ENCODE measurements at regions not wholly inside any gene's neighbourhood (a gene's known extent, or its start where the extent isn't known, plus 50 kb on each side); places are given as distances from the start of the nearest gene placed in this dataset.
"Not testable (repeated sequence)": the region's sequence is repeated elsewhere in the genome, so short reads cannot be mapped to it uniquely, and the experiment has no call there.

- H3K9ac ChIP-seq (ENCODE audit: low read length): no peak overlapping the region
- no peaks in the 10 kb centered on the region for H3K36me3 ChIP-seq (ENCODE audit: low read length)
- H3F3A ChIP-seq (ENCODE audit: insufficient read depth): no peaks in the 10 kb centered on the region
- H2AFZ ChIP-seq (ENCODE audit: low read depth, low read length, severe bottlenecking): no peak overlapping the region
- no peaks in the 10 kb centered on the region for H3K9me2 ChIP-seq (replicated peaks; ENCODE audit: insufficient read depth, low read length)
- H3K27me3 ChIP-seq (ENCODE audit: low read length): no peaks in the 10 kb centered on the region
- no peak overlapping the region for H3K4me3 ChIP-seq (ENCODE audit: insufficient read depth, low read length, poor library complexity, severe bottlenecking)
- H3K4me2 ChIP-seq (ENCODE audit: low read depth, low read length, poor library complexity, severe bottlenecking): no peak overlapping the region
- no peaks in the 10 kb centered on the region for H4K20me1 ChIP-seq (ENCODE audit: low read depth, low read length)
- TF ChIP-seq, protein P1, sequence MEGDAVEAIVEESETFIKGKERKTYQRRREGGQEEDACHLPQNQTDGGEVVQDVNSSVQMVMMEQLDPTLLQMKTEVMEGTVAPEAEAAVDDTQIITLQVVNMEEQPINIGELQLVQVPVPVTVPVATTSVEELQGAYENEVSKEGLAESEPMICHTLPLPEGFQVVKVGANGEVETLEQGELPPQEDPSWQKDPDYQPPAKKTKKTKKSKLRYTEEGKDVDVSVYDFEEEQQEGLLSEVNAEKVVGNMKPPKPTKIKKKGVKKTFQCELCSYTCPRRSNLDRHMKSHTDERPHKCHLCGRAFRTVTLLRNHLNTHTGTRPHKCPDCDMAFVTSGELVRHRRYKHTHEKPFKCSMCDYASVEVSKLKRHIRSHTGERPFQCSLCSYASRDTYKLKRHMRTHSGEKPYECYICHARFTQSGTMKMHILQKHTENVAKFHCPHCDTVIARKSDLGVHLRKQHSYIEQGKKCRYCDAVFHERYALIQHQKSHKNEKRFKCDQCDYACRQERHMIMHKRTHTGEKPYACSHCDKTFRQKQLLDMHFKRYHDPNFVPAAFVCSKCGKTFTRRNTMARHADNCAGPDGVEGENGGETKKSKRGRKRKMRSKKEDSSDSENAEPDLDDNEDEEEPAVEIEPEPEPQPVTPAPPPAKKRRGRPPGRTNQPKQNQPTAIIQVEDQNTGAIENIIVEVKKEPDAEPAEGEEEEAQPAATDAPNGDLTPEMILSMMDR (IDR thresholded peaks at IDR 0.05; ENCODE audit: insufficient read depth, low read length, poor library complexity, severe bottlenecking): no peak
- TF ChIP-seq EZH2phosphoT487 (conservative IDR thresholded peaks at IDR 0.05; ENCODE audit: low read length): no peak
- no peaks in the 10 kb centered on the region for H3K9me3 ChIP-seq (ENCODE audit: insufficient read depth, low read length)
- H3K27ac ChIP-seq (ENCODE audit: low read depth, low read length): no peak overlapping the region
- no peaks in the 10 kb centered on the region for H3K79me2 ChIP-seq (ENCODE audit: insufficient read depth, low read length)
These were observed 75.8 kb upstream of the SLC38A4 start for GRCh38 chr12:46901464-46902205.

DNA sequence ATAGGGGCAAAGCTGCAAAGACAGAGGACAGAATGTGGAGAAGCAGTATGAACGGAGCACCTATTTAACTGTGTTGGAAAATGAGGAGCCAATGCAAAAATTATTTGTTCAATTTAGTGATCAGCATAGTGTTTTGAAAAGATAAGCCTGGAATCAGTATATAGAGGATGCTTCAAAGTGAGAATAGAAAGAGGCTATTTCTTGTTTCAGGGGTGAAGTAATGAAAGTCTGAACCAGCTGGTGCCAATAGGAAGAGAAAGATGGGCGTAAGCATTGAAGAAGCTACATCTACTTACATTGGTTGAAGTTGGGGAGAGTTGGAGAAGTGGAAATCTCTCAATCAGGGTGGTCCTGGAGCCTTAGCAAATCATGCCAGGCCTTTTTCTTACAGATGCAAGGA lies 77.3 kb upstream of the SLC38A4 start:
- Histone ChIP-seq H3K9me2 (replicated peaks; ENCODE audit: insufficient read depth, low read length) (no peaks in the 10 kb centered on the region), H2AFZ (ENCODE audit: low read depth, low read length, severe bottlenecking) (no peak overlapping the region), H3K27me3 (ENCODE audit: low read length) (no peaks in the 10 kb centered on the region), H3K36me3 (ENCODE audit: low read length) (no peaks in the 10 kb centered on the region), H3K27ac (ENCODE audit: low read depth, low read length) (no peak overlapping the region), H3K79me2 (ENCODE audit: insufficient read depth, low read length) (no peaks in the 10 kb centered on the region), H3K4me2 (ENCODE audit: low read depth, low read length, poor library complexity, severe bottlenecking) (no peak overlapping the region), H3F3A (ENCODE audit: insufficient read depth) (no peaks in the 10 kb centered on the region), H3K9me3 (ENCODE audit: insufficient read depth, low read length) (no peaks in the 10 kb centered on the region), H3K4me3 (ENCODE audit: insufficient read depth, low read length, poor library complexity, severe bottlenecking) (no peak overlapping the region), H4K20me1 (ENCODE audit: low read depth, low read length) (no peaks in the 10 kb centered on the region), H3K9ac (ENCODE audit: low read length) (no peak overlapping the region)
- TF ChIP-seq EZH2phosphoT487 (conservative IDR thresholded peaks at IDR 0.05; ENCODE audit: low read length): no peak
- TF ChIP-seq, protein P1 (IDR thresholded peaks at IDR 0.05; ENCODE audit: insufficient read depth, low read length, poor library complexity, severe bottlenecking): no peak

DNA sequence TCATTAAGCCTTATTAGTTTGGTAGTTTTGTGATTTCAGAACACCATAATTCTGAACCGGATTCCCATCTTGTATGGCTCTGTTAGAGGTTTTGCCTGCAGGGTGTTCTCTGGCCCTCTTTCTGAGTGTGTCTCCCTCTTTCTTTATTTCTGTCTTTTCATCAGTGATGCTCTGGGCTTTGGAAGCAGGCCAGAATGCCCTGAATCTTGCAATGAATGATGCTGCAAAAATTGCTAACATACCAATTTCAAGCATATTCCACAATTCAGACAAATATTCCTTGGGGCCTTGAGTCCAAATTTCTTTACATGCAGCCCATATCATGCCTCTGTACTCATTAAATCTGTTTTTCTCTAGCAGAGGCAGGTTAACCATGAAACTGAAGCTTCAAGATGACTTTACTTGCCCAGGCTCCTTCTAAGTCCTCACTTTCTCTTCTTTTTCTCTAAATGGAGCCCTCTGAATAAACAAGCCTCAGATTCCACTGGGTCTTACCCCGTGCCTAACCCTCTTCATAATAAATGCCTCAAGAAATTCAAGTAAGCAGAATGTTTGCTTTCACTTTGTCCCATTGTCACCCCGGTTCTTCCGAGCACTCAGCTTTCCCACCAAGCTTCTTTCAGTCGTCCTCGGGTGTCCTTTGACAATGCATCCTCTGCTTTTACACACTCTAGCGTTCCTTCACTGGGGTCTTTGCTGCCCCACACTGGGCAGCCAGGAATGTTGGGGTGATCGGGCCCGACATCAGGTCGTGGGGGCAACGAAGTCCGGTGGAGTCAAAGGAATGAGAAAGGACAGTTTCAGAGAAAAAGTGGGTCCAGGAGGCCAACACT lies 78.8 kb upstream of the SLC38A4 start:
- Histone ChIP-seq H3K9me3 (ENCODE audit: insufficient read depth, low read length) (no peaks in the 10 kb centered on the region), H3K36me3 (ENCODE audit: low read length) (no peaks in the 10 kb centered on the region), H3K79me2 (ENCODE audit: insufficient read depth, low read length) (no peaks in the 10 kb centered on the region), H3K4me3 (ENCODE audit: insufficient read depth, low read length, poor library complexity, severe bottlenecking) (no peak overlapping the region), H3K9ac (ENCODE audit: low read length) (no peak overlapping the region), H3K27ac (ENCODE audit: low read depth, low read length) (no peak overlapping the region), H3K4me2 (ENCODE audit: low read depth, low read length, poor library complexity, severe bottlenecking) (no peak overlapping the region), H4K20me1 (ENCODE audit: low read depth, low read length) (no peaks in the 10 kb centered on the region), H2AFZ (ENCODE audit: low read depth, low read length, severe bottlenecking) (no peak overlapping the region), H3F3A (ENCODE audit: insufficient read depth) (no peaks in the 10 kb centered on the region), H3K9me2 (replicated peaks; ENCODE audit: insufficient read depth, low read length) (no peaks in the 10 kb centered on the region), H3K27me3 (ENCODE audit: low read length) (no peaks in the 10 kb centered on the region)
- TF ChIP-seq EZH2phosphoT487 (conservative IDR thresholded peaks at IDR 0.05; ENCODE audit: low read length): no peak
- TF ChIP-seq, protein P1 (IDR thresholded peaks at IDR 0.05; ENCODE audit: insufficient read depth, low read length, poor library complexity, severe bottlenecking): no peak

DNA sequence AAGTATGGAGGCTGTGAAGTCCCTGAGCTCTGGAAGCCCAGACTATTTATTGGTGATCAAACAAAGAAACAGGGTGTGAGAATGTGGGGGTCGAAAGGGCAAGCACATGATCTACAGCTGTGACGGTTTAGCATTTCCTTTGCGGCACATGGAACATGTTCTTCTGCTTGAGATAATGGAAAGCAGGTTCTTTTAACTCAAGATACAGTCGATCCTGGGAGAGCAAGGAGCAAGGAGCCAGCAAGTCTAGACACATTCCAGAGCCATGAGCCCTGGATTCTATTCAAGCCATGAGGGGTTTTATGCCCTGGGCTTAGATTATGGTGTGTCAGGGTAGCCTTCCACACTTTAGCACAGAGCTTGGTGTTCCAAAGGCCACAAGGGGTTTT lies 79.4 kb upstream of the SLC38A4 start:
- not testable (repeated sequence) for H3K4me2 ChIP-seq (ENCODE audit: low read depth, low read length, poor library complexity, severe bottlenecking); H3K9me3 ChIP-seq (ENCODE audit: insufficient read depth, low read length); H3K27ac ChIP-seq (ENCODE audit: low read depth, low read length); H3F3A ChIP-seq (ENCODE audit: insufficient read depth); H3K36me3 ChIP-seq (ENCODE audit: low read length); H3K27me3 ChIP-seq (ENCODE audit: low read length); H3K9ac ChIP-seq (ENCODE audit: low read length); H3K79me2 ChIP-seq (ENCODE audit: insufficient read depth, low read length); H3K4me3 ChIP-seq (ENCODE audit: insufficient read depth, low read length, poor library complexity, severe bottlenecking); H2AFZ ChIP-seq (ENCODE audit: low read depth, low read length, severe bottlenecking); H4K20me1 ChIP-seq (ENCODE audit: low read depth, low read length); H3K9me2 ChIP-seq (replicated peaks; ENCODE audit: insufficient read depth, low read length)

Measured in SU-DHL-6 (cell line).